Muscle of arm (tissue), 1 donor: ENCODE measurements at regions not wholly inside any gene's neighbourhood (a gene's known extent, or its start where the extent isn't known, plus 50 kb on each side); places are given as distances from the start of the nearest gene placed in this dataset.

Experiments used
- DNase-seq: peaks from one replicate; pipeline ENCODE4 v3.0.0-alpha.2; 2013

- DNase-seq = no peak
Observed at GRCh38 chr13:99823961-99824360, 147.6 kb downstream of the ZIC5 start.

GRCh38 chr13:99822820-99823219, 148.7 kb downstream of the ZIC5 start:
- no peak for DNase-seq

- no peak for DNase-seq
Observed at GRCh38 chr13:99821741-99822140, 149.8 kb downstream of the ZIC5 start.

- DNase-seq = no peak
Observed at GRCh38 chr13:99819967-99820366, 151.6 kb downstream of the ZIC5 start.

DNA sequence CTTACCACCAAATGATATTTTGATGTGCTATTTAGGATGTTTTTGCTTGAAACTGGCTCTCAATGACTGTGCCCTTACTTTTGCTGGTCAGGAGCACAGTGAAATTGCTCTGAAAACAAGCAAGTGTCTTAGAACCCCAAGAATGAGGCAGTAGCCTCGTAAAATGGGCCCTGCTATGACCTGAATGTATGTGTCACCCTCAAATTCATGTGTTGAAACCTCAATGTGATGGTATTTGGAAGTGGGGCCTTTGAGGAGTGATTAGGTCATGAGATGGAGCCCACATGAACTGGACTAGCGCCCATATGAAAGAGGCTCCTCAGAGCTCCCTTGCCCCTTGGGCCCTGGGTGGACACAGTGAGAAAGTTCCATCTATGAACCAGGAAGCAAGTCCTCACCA, 155.2 kb downstream of the ZIC5 start:
- DNase-seq = no peak

GRCh38 chr13:99813336-99814095, 158.1 kb downstream of the ZIC5 start:
- DNase-seq = no peak

GRCh38 chr13:99812625-99813024, 158.9 kb downstream of the ZIC5 start:
- no peak for DNase-seq

DNA sequence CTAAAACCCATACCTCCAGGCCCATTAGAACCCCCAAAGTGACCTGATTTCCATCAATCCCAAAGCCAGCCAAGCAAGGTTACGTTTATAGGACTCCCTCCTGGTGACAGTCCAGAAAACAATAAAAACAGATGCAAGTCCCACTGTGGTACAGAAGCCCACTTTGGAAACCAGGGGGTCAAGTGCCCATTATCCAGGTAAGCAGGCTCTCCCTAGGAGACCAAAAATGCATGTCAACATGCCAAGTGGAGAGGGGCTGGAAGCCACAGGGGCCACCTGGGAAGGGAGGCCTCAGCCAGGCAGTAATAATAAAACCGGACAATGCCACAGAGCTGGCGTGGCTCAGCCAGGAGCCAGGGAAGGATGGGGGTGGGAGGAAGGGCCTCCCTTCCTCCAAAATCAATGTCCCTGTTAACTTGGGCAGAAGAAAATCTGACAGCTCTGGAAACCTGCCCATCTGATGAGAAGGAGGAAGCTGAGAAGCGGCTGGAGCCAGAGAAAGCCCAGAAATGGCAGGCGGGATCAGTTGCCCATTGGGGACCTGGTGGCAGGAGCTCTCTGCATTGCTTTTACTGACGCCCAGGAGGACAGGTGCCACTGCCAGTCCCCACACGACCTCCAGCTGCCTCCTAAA, 160.4 kb downstream of the ZIC5 start:
- no peak for DNase-seq

DNA sequence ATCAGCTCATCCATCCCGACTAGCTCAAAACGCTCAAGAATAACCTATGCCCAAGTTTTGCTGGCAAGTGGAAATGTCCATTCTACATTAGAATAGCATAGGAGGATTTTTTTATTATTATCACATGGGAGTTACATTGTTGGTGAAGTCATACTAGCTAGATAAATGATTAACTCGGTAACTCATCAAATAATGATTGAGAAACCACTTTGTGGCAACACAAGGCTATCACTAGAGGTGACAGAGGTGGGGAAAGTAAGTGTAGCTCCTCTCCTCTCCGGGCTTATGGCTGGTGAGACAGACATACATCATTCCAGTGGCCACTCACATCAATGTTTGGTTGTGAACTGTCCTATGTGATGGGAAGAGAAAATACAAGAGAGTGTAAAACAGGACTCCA, 161.6 kb downstream of the ZIC5 start:
- DNase-seq = no peak

- no peak for DNase-seq
Observed at GRCh38 chr13:99809496-99809895, 162.1 kb downstream of the ZIC5 start.

- no peak for DNase-seq
Observed at GRCh38 chr13:99808786-99809185, 162.8 kb downstream of the ZIC5 start.

DNA sequence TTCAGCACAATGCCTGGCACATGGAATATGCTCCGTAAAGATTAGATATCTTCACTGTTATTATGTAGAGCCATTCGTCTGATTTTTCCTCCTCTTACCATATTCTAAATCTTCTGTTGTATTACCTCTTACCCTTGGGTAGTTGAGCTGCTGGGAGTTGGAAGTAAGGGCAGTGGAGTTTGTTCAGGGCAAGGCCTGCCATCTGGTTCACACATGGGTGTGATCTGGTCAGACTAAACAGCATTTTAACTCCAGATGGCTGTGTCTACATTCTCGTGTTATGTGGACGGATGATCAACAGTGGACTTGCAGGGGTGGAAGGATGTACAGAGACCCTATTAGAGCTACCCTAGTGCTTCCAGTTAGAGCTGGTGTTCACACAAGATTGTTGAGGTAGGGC, 164.9 kb downstream of the ZIC5 start:
- no peak for DNase-seq

DNA sequence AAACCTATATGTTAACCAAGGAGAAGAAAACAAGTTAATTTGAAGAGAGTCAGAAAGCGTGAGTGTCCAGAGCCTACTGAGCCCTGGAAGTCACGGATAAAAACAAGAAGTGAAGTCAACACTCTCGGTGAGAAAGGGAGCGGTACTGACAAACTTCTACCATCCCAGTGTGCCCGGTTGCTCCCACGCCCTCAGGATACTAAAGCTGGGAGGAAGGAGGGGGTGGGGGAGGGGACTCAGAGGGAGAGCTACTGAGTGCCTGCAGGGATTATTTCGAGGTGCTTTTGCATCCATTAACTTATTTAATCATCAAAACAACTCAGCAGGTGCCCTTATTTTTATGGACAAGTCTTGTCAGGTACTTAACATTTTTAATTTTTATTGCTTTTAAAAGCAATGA, 166.2 kb downstream of the ZIC5 start:
- no peak for DNase-seq

- no peak for DNase-seq
Observed at GRCh38 chr13:99803141-99803540, 168.4 kb downstream of the ZIC5 start.

- no peak for DNase-seq
Observed at GRCh38 chr13:99802416-99802815, 169.2 kb downstream of the ZIC5 start.

DNA sequence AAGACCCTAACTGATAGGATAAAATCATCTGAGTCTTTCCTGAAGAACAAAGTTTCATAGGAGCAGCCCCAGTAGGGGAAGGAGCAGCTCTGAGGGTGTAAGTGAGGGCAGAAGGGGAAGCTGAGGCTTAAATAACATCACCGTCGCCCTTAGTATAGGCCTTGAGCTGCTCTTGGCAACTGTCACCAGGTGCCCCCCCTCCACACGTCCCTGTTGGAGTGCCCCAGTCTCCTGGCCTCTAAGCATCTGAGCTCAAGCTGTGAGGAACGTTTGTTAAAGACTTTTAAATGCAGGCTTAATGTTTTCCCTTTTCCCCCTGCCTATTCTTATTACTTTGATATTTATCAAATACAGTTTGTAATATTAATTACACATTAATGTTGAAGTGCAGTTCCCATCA, 170.6 kb downstream of the ZIC5 start:
- DNase-seq = no peak

GRCh38 chr13:99800011-99800410, 171.6 kb downstream of the ZIC5 start:
- no peak for DNase-seq

DNA sequence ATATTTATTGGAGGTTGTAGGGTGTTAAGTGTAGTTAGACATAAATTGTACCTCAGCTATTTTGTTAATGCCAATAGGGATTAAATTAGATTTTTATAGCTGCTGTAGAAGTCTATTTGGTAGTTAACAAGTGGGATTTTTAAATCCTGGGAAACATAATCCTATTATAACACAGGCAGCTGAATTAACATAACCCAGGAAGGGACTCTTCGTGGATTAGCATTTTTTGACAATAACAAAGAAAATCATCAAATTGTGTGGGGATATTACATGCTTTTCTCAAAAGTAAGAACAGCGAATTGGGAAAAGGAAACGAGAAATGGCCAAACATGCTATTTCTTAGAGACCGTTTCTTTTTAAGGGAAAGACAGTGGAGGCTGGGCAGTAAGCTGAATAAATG, 172.8 kb downstream of the ZIC5 start:
- DNase-seq = no peak

DNA sequence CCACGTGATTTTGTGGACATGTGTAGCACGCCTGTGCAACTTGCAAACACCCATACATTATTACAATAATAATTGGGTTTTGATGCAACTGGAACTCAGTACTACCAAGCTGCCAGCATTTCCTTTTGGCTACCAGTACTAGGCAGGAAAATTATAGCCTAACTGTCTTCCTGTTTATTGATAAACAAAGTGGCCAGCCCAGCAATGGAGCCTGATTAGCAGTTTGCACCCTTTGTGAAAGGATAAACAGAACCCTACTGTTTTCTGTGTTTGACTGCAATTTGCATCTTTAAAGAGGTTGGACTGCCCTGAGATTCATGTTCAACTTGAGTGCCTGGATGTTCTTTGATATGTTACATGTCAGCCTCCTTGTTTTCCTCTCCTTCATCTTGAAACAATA, 173.9 kb downstream of the ZIC5 start:
- no peak for DNase-seq

- peak; percentile 53 for DNase-seq
Observed at GRCh38 chr13:99796175-99796819, 175.3 kb downstream of the ZIC5 start.

GRCh38 chr13:99792079-99792921, 179.3 kb downstream of the ZIC5 start:
- DNase-seq = no peak

DNA sequence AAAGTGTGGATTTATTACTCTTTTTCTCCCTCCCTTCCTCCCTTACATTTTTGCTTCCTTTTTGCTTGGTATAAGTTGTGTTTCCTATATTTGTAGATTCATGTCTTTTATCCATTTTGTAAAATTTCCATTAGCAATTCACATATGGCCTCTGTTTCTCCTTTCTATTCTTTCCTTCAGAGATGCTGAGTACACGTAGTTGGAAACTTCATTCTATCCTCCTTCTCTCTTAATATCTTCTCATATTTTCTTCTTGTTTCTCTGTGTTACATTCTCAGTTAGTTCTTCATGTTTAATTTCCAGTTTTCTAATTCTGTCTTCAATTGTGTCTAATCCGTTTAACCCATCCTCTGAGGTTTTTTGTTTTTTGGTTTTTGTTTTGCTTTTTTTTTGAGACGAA, 188.9 kb downstream of the ZIC5 start:
- no peak for DNase-seq
